ENCODE measurements at regions not wholly inside any gene's neighbourhood (a gene's known extent, or its start where the extent isn't known, plus 50 kb on each side); places are given as distances from the start of the nearest gene placed in this dataset.
"Not testable (repeated sequence)": the region's sequence is repeated elsewhere in the genome, so short reads cannot be mapped to it uniquely, and the experiment has no call there.

DNA sequence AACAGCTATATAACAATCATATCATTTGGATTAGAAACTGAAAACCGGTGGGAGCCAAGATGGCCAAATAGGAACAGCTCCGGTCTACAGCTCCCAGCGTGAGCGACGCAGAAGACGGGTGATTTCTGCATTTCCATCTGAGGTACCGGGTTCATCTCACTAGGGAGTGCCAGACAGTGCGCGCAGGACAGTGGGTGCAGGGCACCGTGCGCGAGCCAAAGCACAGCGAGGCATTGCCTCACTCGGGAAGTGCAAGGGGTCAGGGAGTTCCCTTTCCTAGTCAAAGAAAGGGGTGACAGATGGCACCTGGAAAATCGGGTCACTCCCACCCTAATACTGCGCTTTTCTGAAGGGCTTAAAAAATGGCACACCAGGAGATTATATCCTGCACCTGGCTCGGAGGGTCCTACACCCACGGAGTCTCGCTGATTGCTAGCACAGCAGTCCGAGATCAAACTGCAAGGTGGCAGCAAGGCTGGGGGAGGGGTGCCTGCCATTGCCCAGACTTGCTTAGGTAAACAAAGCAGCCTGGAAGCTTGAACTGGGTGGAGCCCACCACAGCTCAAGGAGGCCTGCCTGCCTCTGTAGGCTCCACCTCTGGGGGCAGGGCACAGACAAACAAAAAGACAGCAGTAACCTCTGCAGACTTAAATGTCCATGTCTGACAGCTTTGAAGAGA, 1041.5 kb downstream of the SLC6A15 start:
- not testable (repeated sequence) for DNase-seq (ENCODE audit: low read depth in 2 of 3, low spot score in 2 of 3)

DNA sequence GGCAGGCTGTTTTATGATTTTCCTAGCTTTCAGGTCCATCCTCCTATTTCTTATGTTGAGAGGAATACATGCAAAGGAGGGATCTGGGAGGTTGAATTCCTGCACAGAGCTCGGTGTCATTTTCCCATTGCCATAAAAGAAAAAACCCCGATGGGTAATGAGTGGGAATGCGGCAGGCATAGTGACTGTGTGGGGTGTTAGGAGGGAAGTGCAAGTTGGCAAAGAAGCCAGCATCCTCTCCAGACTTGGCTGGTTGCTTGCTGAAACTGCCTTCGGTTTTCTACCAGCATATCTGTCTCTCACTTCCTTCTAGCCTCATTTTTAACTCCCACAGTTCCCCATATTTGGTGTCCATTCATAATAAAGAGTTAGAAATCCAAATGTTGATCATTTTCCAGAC, 1046.1 kb downstream of the SLC6A15 start:
- DNase-seq (ENCODE audit: low read depth in 2 of 3, low spot score in 2 of 3): no peak

- DNase-seq (ENCODE audit: low read depth in 2 of 3, low spot score in 2 of 3): no peak
Measured at GRCh38 chr12:83865431-83865830, 1047.2 kb downstream of the SLC6A15 start.

GRCh38 chr12:83864054-83864453, 1048.5 kb downstream of the SLC6A15 start:
- DNase-seq (ENCODE audit: low read depth in 2 of 3, low spot score in 2 of 3): no peak

- no peak for DNase-seq (ENCODE audit: low read depth in 2 of 3, low spot score in 2 of 3)
Measured at GRCh38 chr12:83859021-83859420, 1053.6 kb downstream of the SLC6A15 start.

DNA sequence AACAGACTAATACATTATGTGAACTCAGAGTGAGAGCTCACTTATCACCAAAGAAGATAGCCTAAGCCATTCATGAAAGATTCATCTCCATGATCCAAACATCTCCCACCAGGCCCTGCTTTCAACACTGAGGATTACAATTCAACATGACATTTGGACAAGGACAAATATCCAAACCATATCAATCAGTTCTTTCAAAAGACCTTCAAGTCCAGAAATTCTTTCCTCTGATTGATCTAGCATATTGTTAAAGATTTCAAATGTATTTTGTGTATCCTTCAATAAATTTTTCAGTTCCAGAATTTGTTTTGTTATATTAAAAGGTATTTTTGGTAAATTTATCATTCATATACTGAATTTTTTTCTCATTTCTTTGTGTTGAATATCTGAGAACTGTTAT, 1055.8 kb downstream of the SLC6A15 start:
- DNase-seq (ENCODE audit: low read depth in 2 of 3, low spot score in 2 of 3): no peak

- no peak for DNase-seq (ENCODE audit: low read depth in 2 of 3, low spot score in 2 of 3)
Measured at GRCh38 chr12:83850531-83850930, 1062.1 kb downstream of the SLC6A15 start.

- no peak for DNase-seq (ENCODE audit: low read depth in 2 of 3, low spot score in 2 of 3)
Measured at GRCh38 chr12:83848702-83849101, 1063.9 kb downstream of the SLC6A15 start.

DNA sequence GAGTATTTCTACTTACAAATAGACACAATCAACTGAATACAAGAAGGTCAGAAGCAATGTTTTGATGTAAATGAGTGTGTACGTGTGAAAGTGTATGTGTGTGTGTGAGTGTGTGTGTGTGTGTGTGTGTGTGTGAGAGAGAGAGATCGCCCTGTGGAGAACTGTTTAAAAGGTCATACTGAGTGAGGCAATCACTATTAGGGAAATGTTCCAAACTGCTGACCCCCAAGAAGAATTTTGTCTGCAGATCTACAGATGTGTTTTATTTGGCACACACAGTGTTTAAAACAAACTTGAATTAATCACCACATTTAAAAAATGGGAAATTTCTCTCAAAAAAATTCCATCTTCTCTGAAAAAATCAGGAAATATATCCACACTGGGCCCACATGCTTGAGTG, 1069.1 kb downstream of the SLC6A15 start:
- no peak for DNase-seq (ENCODE audit: low read depth in 2 of 3, low spot score in 2 of 3)

DNA sequence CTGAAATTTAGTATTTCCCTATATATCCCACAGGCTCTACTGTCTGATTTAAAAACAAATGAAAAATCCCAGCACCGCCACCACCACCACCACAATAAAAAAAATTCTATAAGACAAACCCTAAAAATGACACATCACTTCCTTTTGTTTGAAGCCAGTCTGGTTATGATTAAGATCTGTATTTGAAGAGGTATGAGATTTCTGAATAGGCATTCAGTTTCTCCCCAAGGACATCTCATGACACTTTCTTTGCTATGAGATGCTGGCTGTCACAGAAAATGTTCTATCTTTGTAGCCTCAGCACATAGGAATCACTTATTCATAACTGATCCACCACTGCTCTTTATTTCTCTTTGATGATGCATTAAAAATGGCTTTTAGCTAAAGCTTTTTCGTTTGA, 1071.0 kb downstream of the SLC6A15 start:
- DNase-seq (ENCODE audit: low read depth in 2 of 3, low spot score in 2 of 3): no peak

DNA sequence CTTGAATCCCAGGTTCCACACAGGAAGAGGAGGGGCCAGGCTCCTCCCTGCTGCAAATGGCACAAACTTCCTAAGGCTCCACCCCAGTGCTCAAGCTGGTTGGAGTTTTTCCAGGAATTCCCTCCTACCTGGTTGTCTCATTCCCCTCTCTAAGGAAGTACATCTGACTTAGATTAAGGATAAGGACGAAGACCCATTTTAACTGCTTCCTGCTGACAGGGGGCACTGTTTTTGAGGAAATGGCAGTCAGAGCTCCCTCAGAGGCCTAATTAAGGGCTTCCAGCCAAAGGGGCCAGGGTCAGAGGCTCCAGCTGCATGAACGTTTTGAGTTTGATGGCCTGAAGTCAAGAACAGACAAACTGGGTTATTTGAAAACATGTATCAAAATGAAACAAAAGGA, 1084.7 kb downstream of the SLC6A15 start:
- DNase-seq (ENCODE audit: low read depth in 2 of 3, low spot score in 2 of 3): no peak

DNA sequence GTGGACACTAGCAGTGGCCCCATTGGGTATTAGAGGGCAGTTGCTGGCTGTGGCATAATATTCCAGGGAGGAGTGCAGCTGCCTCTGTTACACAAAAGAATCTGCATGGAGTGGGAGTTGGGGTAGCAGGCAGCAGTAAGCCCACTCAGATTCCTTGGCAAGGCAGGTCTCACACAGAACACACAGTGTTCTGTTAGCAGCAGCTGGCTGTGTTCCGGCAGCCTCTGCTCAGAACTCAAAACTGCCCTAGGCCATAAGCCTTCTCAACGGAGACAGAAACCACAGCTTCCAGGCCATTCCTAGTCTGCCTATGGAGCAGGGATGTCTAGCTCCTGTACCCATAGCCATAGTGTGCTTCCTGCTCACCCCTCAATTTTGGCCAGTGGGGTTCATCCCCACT, 1085.4 kb downstream of the SLC6A15 start:
- DNase-seq (ENCODE audit: low read depth in 2 of 3, low spot score in 2 of 3): no peak

- peak in 2 of 3 donors; percentile 5 to 9 for DNase-seq (ENCODE audit: low read depth in 2 of 3, low spot score in 2 of 3)
Measured at GRCh38 chr12:83826112-83826511, 1086.5 kb downstream of the SLC6A15 start.

- DNase-seq (ENCODE audit: low read depth in 2 of 3, low spot score in 2 of 3): peak in 2 of 3 donors; percentile 16 to 62
Measured at GRCh38 chr12:83823386-83824045, 1089.1 kb downstream of the SLC6A15 start.

- no peak for DNase-seq (ENCODE audit: low read depth in 2 of 3, low spot score in 2 of 3)
Measured at GRCh38 chr12:83821967-83822366, 1090.6 kb downstream of the SLC6A15 start.

GRCh38 chr12:83818881-83819280, 1093.7 kb downstream of the SLC6A15 start:
- DNase-seq (ENCODE audit: low read depth in 2 of 3, low spot score in 2 of 3): no peak

GRCh38 chr12:83817730-83818129, 1094.9 kb downstream of the SLC6A15 start:
- DNase-seq (ENCODE audit: low read depth in 2 of 3, low spot score in 2 of 3): no peak

DNA sequence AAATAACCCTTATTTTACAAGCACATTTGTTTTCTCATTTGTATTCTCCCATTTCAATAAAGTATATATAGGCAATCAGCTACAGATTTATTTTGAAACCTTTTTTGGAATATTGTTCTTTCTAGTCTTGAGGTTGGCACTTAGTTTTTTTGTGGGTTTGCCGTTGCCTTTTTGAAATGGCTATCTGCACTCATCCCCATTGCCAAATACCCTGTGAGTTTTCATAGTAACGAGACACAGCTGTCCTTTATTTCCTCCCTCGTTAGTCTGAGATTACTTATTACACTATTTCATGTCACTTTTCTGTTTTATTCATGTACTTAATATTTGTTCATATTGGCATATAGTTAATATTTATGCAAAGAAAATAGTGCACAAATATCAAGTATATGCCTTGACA, 1104.0 kb downstream of the SLC6A15 start:
- DNase-seq (ENCODE audit: low read depth in 2 of 3, low spot score in 2 of 3): no peak

DNA sequence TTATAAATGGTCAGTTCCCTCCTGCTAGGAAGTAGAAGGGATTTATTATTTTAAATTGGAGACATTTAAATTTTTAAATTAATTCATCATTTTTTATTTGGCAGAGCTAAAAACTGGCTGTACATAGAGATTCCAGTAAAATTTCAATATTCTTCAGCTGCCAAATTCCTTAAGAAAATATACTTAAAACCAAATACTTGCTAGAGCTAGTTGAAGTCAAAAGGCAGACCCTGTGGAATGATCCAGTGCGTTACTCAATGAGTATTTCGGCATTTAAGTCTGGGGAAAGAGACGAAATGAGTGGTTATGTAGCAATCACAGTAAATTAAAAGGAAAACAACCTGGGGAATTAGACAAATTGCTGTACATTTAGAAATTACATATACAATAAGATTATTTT, 1104.7 kb downstream of the SLC6A15 start:
- DNase-seq (ENCODE audit: low read depth in 2 of 3, low spot score in 2 of 3): no peak

DNA sequence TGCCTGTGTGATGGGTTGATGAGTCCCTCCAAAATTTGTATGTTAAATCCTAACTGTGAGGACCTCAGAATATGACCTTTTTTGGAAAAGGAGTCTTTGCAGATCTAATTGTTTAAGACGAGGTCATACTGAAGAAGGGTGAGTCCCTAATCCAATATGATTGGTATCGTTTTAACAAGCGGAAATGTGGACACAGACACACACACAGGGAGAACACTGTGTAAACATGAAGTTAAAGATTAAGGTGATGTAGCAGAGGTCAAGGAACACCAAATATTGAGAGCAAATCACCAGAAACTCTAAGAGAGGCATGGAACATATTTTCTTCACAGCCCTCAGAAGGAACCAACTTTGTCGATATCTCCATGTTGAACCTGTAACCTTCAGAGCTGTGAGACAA, 1106.7 kb downstream of the SLC6A15 start:
- no peak for DNase-seq (ENCODE audit: low read depth in 2 of 3, low spot score in 2 of 3)

DNA sequence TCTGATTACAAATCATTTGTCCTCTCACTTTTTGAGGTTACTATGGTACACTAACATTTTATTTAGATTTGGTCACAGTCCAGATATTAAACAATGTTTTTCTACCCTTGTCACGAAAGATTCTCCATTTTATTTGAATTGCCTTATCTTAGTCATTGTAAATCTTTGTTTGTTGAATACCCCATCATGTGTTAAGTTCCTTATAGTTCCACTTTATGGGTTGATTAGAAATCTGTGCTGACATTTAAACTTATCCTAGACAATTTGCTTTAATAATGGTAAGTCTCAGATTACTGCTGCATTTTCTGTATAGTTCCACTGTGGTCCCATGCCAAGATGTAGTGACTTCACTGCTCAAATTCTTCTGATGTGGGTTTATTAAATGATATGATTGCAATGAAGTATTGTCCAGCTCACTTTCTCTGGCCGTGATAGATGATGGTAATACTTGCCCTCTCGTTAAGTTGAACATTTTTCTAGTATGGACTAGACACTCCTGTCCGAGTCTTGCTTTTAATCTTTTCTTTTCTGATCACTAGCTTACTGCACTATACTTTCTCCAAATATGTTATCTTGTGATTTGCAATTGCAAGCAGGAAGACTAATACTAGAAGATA, 1107.3 kb downstream of the SLC6A15 start:
- DNase-seq (ENCODE audit: low read depth in 2 of 3, low spot score in 2 of 3): no peak

GRCh38 chr12:83801972-83802371, 1110.6 kb downstream of the SLC6A15 start:
- DNase-seq (ENCODE audit: low read depth in 2 of 3, low spot score in 2 of 3): no peak
